Liver (tissue), 3 donors: ENCODE measurements at regions not wholly inside any gene's neighbourhood (a gene's known extent, or its start where the extent isn't known, plus 50 kb on each side); places are given as distances from the start of the nearest gene placed in this dataset.

Experiments used
- CTCF ChIP-seq: fragments of 150-350 bp; IDR thresholded peaks from 2 replicates; pipeline ENCODE4 v1.5.1; 2017; ENCODE audit warnings: improper control_type of control experiment, low read depth, low read length; ENCODE audit not compliant: missing input control
- FOXA1 ChIP-seq: IDR thresholded peaks from 2 replicates; pipeline ENCODE4 v1.6.1; 2016; ENCODE audit warnings: antibody characterized with exemption
- MAX ChIP-seq: IDR thresholded peaks from 2 replicates; pipeline ENCODE4 v1.6.1; 2016; ENCODE audit warnings: antibody characterized with exemption
- NR2F2 ChIP-seq: IDR thresholded peaks from 2 replicates; pipeline ENCODE4 v1.6.1; 2016; ENCODE audit warnings: antibody characterized with exemption
- RAD21 ChIP-seq, 2 donors: IDR thresholded peaks; 2 replicates each; pipeline ENCODE4 v1.6.1; 2016; ENCODE audit warnings: antibody characterized with exemption in 2 of 2, mild to moderate bottlenecking in 2 of 2
- TAF1 ChIP-seq: conservative IDR thresholded peaks from 2 replicates; pipeline ENCODE4 v1.6.1; 2016; ENCODE audit warnings: antibody characterized with exemption, mild to moderate bottlenecking
- ZBTB33 ChIP-seq: IDR thresholded peaks from 2 replicates; pipeline ENCODE4 v1.6.1; 2016; ENCODE audit warnings: antibody characterized with exemption
- donor health status: healthy.
- donor health status: healthy.

- TF ChIP-seq CTCF: no peak
- TF ChIP-seq FOXA1: no peak
- no peak for TF ChIP-seq TAF1
- no peak for TF ChIP-seq ZBTB33
- TF ChIP-seq NR2F2: no peak
- no peak for TF ChIP-seq MAX
- no peak for TF ChIP-seq RAD21 (IDR thresholded peaks at IDR 0.05)
Observed at GRCh38 chr15:70264014-70264582, 166.4 kb upstream of the TLE3 start.
